Effector memory CD4-positive, alpha-beta T cell (primary cell): ENCODE measurements at regions not wholly inside any gene's neighbourhood (a gene's known extent, or its start where the extent isn't known, plus 50 kb on each side); places are given as distances from the start of the nearest gene placed in this dataset.

Source experiments
- DNase-seq, 3 donors: peaks; one replicate each; pipeline ENCODE4 v3.0.0-alpha.2; 2020
- H3K27ac ChIP-seq: 2 replicates; pipeline ENCODE4 v1.7.0; 2013; ENCODE audit warnings: mild to moderate bottlenecking, low read length, moderate library complexity; ENCODE audit not compliant: insufficient read depth, poor library complexity, severe bottlenecking
- H3K27me3 ChIP-seq: replicated peaks from 2 replicates; pipeline ENCODE4 v1.7.0; 2013; ENCODE audit warnings: mild to moderate bottlenecking, low read length; ENCODE audit not compliant: insufficient read depth, control insufficient read depth, poor library complexity, severe bottlenecking
- H3K36me3 ChIP-seq: 2 replicates; pipeline ENCODE4 v1.7.0; 2013; ENCODE audit warnings: mild to moderate bottlenecking, low read length, moderate library complexity; ENCODE audit not compliant: control insufficient read depth, insufficient read depth
- H3K4me1 ChIP-seq: 2 replicates; pipeline ENCODE4 v1.7.0; 2013; ENCODE audit warnings: low read length, mild to moderate bottlenecking; ENCODE audit not compliant: control insufficient read depth, insufficient read depth, poor library complexity, severe bottlenecking
- H3K4me3 ChIP-seq: 2 replicates; pipeline ENCODE4 v1.7.0; 2013; ENCODE audit warnings: low read length, low read depth, mild to moderate bottlenecking; ENCODE audit not compliant: insufficient read depth, poor library complexity, severe bottlenecking
- H3K9me3 ChIP-seq: 2 replicates; pipeline ENCODE4 v1.7.0; 2013; ENCODE audit warnings: mild to moderate bottlenecking, low read length, moderate library complexity; ENCODE audit not compliant: control insufficient read depth

DNA sequence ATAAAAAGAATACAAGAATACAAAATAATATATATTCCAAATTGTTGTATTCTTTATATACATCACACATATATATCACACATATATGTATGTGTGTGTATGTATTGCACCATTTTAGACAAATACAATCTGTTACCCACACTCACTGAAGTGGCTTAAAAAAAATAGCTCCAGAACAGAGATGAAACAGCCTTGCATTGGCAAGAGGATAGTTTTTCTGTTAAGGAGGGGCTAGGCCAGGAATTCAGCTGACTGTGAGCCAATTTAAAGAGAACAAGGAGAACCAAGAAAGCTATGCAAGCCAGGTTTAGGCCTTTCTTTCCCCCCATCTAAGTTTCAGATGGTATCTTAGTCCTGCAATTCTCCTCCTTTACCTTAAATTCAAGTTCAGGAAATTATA is 257.5 kb downstream of the MZT1 start:
- no peaks in the 10 kb centered on the region for H3K36me3 ChIP-seq
- H3K27ac ChIP-seq, result no peak overlapping the region
- no peaks in the 10 kb centered on the region for H3K4me1 ChIP-seq
- H3K9me3 ChIP-seq, result no peaks in the 10 kb centered on the region
- no peaks in the 10 kb centered on the region for H3K27me3 ChIP-seq
- no peak overlapping the region for H3K4me3 ChIP-seq
- DNase-seq, result no peak

- no peaks in the 10 kb centered on the region for H3K9me3 ChIP-seq
- H3K4me1 ChIP-seq, result no peaks in the 10 kb centered on the region
- H3K36me3 ChIP-seq, result no peaks in the 10 kb centered on the region
- H3K4me3 ChIP-seq, result no peak overlapping the region
- H3K27ac ChIP-seq, result no peak overlapping the region
- H3K27me3 ChIP-seq, result no peaks in the 10 kb centered on the region
- DNase-seq, result no peak
Measured at GRCh38 chr13:72463561-72463960, 263.9 kb downstream of the MZT1 start.

DNA sequence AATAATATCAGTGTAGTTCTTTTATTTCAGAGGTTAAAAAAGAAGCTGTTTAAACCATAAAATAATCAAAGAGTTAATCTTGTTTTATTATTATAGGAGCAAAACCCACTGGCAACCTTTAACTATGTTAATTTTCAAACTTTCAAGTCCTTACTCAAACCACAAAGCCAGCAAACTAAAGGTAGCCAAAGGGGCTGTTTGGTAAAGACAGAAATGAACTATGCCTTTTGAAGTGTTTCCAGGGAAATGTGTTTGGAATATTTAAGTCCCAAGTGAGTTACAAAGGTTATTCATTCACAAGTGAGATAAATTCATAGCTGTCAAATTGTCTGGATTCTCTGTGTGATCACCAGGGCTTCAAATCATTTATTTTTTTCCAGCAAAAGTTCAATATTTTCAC is 264.7 kb downstream of the MZT1 start:
- Histone ChIP-seq H3K27ac (no peak overlapping the region), H3K27me3 (no peaks in the 10 kb centered on the region), H3K4me1 (no peaks in the 10 kb centered on the region), H3K4me3 (no peak overlapping the region), H3K36me3 (no peaks in the 10 kb centered on the region), H3K9me3 (no peaks in the 10 kb centered on the region)
- no peak for DNase-seq

DNA sequence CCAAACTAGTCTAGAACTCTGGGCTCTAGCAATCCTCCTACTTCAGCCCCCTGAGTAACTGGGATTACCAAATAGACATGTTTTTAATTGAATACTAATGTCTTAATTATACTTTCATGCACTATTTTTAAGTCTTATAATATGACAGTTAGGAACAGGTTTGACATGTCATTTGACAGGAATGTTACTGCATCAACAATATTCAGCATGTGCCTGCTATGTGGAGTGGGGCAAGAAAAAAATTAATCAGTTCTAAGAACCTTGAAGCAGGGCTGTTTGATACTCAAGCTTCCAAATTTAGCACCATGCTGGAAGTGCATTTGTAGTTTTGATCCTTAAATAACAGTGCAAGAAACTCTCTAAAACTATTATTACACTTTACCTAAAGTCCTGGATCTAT is 265.3 kb downstream of the MZT1 start:
- no peak overlapping the region for H3K4me3 ChIP-seq
- H3K36me3 ChIP-seq, result no peaks in the 10 kb centered on the region
- H3K4me1 ChIP-seq, result no peaks in the 10 kb centered on the region
- H3K27me3 ChIP-seq, result no peaks in the 10 kb centered on the region
- DNase-seq, result no peak
- H3K27ac ChIP-seq, result no peak overlapping the region
- H3K9me3 ChIP-seq, result no peaks in the 10 kb centered on the region

- no peaks in the 10 kb centered on the region for H3K27me3 ChIP-seq
- H3K4me3 ChIP-seq, result no peak overlapping the region
- no peaks in the 10 kb centered on the region for H3K9me3 ChIP-seq
- H3K4me1 ChIP-seq, result no peaks in the 10 kb centered on the region
- DNase-seq, result no peak
- H3K36me3 ChIP-seq, result no peaks in the 10 kb centered on the region
- no peak overlapping the region for H3K27ac ChIP-seq
Measured at GRCh38 chr13:72458701-72459100, 268.7 kb downstream of the MZT1 start.

DNA sequence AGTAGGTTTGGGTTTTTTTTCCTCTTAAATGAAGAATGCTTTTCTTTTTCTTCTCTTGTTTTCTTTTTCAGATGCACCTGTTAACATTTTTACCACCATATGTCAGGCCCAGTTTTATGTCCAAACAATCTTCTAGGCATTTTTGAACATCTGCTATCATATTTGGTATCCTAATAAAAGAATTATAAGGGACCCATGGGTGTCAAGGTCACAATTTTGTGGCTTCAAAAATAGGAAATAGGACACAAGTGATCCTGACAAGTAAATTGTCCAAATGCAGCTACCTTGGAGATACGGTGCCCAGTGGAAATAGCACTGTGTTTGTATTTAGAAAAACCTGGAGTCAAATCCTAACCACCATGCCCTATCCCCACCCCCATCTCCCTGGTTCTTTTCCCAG is 270.3 kb downstream of the MZT1 start:
- Histone ChIP-seq H3K27ac (no peak overlapping the region), H3K4me3 (no peak overlapping the region), H3K4me1 (no peaks in the 10 kb centered on the region), H3K9me3 (no peaks in the 10 kb centered on the region), H3K36me3 (no peaks in the 10 kb centered on the region), H3K27me3 (no peaks in the 10 kb centered on the region)
- no peak for DNase-seq

GRCh38 chr13:72456486-72456885 is 270.9 kb downstream of the MZT1 start:
- H3K4me3 ChIP-seq, result no peak overlapping the region
- DNase-seq, result no peak
- H3K4me1 ChIP-seq, result no peaks in the 10 kb centered on the region
- no peaks in the 10 kb centered on the region for H3K9me3 ChIP-seq
- H3K27ac ChIP-seq, result no peak overlapping the region
- no peaks in the 10 kb centered on the region for H3K36me3 ChIP-seq
- H3K27me3 ChIP-seq, result no peaks in the 10 kb centered on the region

DNA sequence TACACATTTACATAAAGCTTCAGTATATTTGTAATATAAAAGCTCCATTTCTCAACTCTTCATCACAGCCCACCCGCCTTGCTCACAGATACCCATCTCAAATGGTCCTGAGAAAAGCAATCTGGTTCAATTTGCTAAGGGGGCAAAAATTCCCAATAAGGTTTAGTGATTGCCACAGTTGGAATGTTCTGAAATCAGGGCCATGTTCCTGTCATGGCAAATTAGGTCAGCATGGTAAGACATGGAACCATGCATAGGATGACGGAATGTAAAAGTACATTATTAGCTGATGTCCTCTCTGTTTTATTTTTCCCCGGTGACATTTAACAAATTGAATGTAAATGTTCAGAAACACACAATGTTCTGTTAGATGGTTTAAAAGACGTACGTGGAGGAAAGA is 274.3 kb downstream of the MZT1 start:
- H3K27me3 ChIP-seq, result no peaks in the 10 kb centered on the region
- no peaks in the 10 kb centered on the region for H3K36me3 ChIP-seq
- H3K4me3 ChIP-seq, result no peak overlapping the region
- H3K9me3 ChIP-seq, result no peaks in the 10 kb centered on the region
- H3K27ac ChIP-seq, result no peak overlapping the region
- DNase-seq, result no peak
- no peaks in the 10 kb centered on the region for H3K4me1 ChIP-seq

DNA sequence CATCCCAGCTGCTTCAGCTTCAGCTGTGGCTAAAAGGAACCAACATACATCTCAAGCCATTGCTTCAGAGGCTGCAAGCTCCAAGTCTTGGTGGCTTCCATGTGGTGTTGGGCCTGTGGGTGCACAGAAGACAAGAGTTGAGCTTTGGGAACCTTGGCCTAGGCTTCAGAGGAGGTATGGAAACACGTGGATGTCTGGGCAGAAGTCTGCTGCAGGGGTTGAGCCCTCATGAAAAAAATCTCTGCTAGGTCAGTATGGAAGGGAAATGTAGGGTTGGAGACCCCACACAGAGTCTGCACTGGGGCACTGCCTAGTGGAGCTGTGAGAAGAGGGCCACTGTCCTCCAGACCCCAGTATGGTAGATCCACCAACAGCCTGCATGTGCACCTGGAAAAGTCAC is 279.3 kb downstream of the MZT1 start:
- H3K4me3 ChIP-seq, result no peak overlapping the region
- H3K36me3 ChIP-seq, result no peaks in the 10 kb centered on the region
- no peaks in the 10 kb centered on the region for H3K4me1 ChIP-seq
- no peaks in the 10 kb centered on the region for H3K9me3 ChIP-seq
- H3K27me3 ChIP-seq, result no peaks in the 10 kb centered on the region
- H3K27ac ChIP-seq, result no peak overlapping the region
- no peak for DNase-seq

DNA sequence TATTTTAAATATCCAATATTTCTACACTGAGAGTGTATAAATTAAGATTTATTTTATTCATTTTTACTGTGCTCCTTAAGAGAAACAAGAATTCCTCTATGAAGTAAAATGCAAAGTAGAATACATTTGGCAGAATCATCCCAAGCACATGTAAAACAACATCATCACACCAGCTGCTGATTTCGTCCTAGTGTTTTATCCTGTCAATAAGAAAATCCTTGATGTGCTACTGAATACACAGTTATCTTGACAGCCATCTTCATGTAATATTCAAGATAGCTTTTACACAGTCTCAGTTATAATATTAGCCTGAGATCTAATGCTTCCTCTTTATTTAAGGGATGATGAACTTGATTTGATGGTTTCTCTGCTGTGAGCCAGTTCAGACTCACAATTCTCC is 282.4 kb downstream of the MZT1 start:
- no peak for DNase-seq
- H3K27ac ChIP-seq, result no peak overlapping the region

GRCh38 chr13:72437458-72437857 is 290.0 kb downstream of the MZT1 start:
- Histone ChIP-seq H3K4me1 (no peaks in the 10 kb centered on the region), H3K27ac (no peak overlapping the region), H3K9me3 (no peaks in the 10 kb centered on the region), H3K36me3 (no peaks in the 10 kb centered on the region), H3K4me3 (no peak overlapping the region), H3K27me3 (no peaks in the 10 kb centered on the region)
- no peak for DNase-seq

More for the DNA sequence above, 282.4 kb downstream of the MZT1 start:
- Histone ChIP-seq H3K27me3 (no peaks in the 10 kb centered on the region), H3K9me3 (no peaks in the 10 kb centered on the region), H3K4me1 (no peaks in the 10 kb centered on the region), H3K36me3 (no peaks in the 10 kb centered on the region), H3K4me3 (no peak overlapping the region)
